GM12891 (cell line): ENCODE measurements at regions not wholly inside any gene's neighbourhood (a gene's known extent, or its start where the extent isn't known, plus 50 kb on each side); places are given as distances from the start of the nearest gene placed in this dataset.

Source experiments
- DNase-seq: peaks from one replicate; pipeline ENCODE4 v3.0.0; 2011; ENCODE audit warnings: low spot score; ENCODE audit not compliant: insufficient read length
- FAIRE-seq: peaks from 2 replicates; lab custom pipeline; 2011; peaks lifted over from hg19 to GRCh38; lab: Jason Lieb, UNC
- PAX5 ChIP-seq: IDR thresholded peaks from 2 replicates; pipeline ENCODE4 v1.6.1; 2011; ENCODE audit warnings: low read length, moderate library complexity, mild to moderate bottlenecking; ENCODE audit not compliant: insufficient read depth, severe bottlenecking
- POLR2A ChIP-seq: IDR thresholded peaks from 2 replicates; pipeline ENCODE4 v1.6.1; 2011; ENCODE audit warnings: low read depth, low read length, control low read depth
- POLR2AphosphoS5 ChIP-seq: IDR thresholded peaks from 2 replicates; pipeline ENCODE4 v1.6.1; 2011; ENCODE audit warnings: low read depth, low read length, control low read depth
- POU2F2 ChIP-seq: IDR thresholded peaks from 2 replicates; pipeline ENCODE4 v1.6.1; 2011; ENCODE audit warnings: low read depth, mild to moderate bottlenecking, control low read depth, low read length, moderate library complexity
- SPI1 ChIP-seq: IDR thresholded peaks from 2 replicates; pipeline ENCODE4 v1.6.1; 2011; ENCODE audit warnings: low read depth, low read length, control low read depth
- TAF1 ChIP-seq: IDR thresholded peaks from 2 replicates; pipeline ENCODE4 v1.6.1; 2011; ENCODE audit warnings: low read depth, low read length, control low read depth

DNA sequence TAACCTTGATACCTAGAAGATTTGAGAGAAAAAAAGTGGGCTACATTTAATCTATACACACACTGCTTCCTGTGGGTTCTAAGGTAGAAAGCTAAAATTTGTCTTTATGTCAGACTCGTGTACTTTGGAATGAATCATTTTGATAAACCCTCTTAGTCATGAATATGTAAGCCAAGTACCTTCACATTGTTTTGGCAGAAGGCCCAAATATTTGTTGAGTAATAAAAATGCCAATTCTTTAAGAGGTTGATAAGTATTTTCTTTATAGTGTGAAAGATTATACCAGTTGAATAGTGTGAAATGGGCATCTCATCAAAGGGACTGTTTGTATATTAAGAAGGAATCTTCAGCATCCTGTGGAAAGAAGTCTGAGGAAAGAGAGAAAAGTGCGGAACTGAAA is 1464.7 kb upstream of the ZEB2 start:
- DNase-seq (no peak), FAIRE-seq (no peak)
- TF ChIP-seq POLR2AphosphoS5 (no peak), POU2F2 (no peak), POLR2A (no peak), SPI1 (no peak), PAX5 (no peak), TAF1 (no peak)

- no peak for TF ChIP-seq POLR2AphosphoS5
- no peak for FAIRE-seq
Measured at GRCh38 chr2:145980318-145980717, 1460.4 kb upstream of the ZEB2 start.

DNA sequence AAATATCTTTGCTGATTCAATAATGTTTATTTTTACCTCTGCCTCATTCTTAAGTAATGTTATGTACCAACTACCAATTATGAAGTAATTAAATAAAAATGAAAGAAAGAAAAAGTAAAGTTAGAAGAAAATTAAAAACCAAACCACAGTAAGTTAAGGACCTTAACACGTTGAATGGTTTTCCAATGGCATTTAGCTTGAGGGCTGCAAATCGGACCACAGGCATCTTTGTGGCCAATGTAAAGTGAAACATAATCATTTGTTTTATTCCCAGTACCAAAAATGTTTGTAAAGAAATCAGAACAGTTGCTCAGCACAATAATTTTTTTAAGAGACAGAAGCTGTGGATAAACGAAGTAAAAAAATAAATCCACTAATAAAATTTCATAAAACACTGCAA is 1455.5 kb upstream of the ZEB2 start:
- no peak for TF ChIP-seq POLR2AphosphoS5
- no peak for TF ChIP-seq SPI1
- TF ChIP-seq POU2F2: no peak
- no peak for TF ChIP-seq POLR2A
- TF ChIP-seq TAF1: no peak
- no peak for TF ChIP-seq PAX5
- DNase-seq: no peak
- FAIRE-seq: no peak

More at GRCh38 chr2:145980318-145980717, 1460.4 kb upstream of the ZEB2 start:
- DNase-seq: no peak

GRCh38 chr2:145961846-145962245 is 1441.9 kb upstream of the ZEB2 start:
- TF ChIP-seq POLR2AphosphoS5 (no peak), PAX5 (no peak), POLR2A (no peak), POU2F2 (no peak), SPI1 (no peak), TAF1 (no peak)
- DNase-seq (no peak), FAIRE-seq (no peak)

DNA sequence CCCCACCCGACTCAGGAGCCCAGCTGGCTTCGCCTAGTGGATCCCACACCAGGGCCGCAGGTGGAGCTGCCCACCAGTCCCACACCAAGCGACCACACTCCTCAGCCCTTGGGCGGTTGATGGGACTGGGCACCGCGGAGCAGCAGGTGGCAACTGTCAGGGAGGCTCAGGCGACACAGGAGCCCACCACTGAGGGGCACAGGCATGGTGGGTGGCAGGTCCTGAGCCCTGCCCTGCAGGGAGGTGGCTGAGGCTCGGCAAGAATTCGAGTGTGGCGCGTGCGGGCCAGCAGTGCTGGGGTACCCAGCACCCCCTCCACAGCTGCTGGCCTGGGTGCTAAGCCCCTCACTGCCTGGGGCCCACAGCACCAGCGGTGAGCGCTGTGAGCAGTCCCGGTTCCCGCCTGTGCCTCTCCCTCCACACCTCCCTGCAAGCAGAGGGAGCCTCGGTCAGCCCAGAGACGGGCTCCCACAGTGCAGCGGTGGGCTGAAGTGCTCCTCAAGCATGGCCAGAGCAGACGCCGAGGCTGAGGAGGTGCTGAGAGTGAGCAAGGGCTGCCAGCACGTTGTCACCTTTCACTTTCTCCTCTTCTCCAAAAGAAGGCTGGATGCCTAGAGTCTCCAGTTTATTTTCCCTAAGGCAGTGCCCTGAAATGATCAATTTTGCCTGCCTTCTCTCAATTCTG is 1440.7 kb upstream of the ZEB2 start:
- DNase-seq: no peak
- TF ChIP-seq SPI1: no peak
- TF ChIP-seq PAX5: no peak
- TF ChIP-seq TAF1: no peak
- TF ChIP-seq POLR2AphosphoS5: no peak
- TF ChIP-seq POLR2A: no peak
- TF ChIP-seq POU2F2: no peak
- no peak for FAIRE-seq

DNA sequence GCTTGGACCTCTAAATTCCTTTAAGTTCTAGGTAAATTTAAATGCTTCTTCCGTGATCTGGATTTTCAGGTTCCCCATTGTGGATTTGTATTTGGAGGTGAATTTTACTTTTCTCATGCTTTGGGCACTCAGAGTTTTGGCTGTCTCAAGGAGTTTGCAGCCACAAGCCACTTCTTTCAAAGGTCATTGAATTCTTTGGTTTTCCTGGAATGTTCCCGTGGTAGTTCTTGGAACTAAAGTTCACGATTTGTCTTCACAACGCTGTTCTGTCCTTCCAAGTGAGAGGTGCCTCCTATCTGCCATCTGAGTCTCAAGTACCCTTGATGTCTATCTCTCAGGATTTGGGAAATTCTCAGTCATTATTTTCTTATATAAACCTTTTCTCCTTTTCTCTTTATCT is 1438.7 kb upstream of the ZEB2 start:
- DNase-seq: no peak

GRCh38 chr2:145957929-145958328 is 1438.0 kb upstream of the ZEB2 start:
- no peak for DNase-seq
- TF ChIP-seq TAF1 (no peak), PAX5 (no peak), POU2F2 (no peak), SPI1 (no peak), POLR2A (no peak), POLR2AphosphoS5 (no peak)
- no peak for FAIRE-seq

More for the DNA sequence above, 1438.7 kb upstream of the ZEB2 start:
- FAIRE-seq: no peak
- no peak for TF ChIP-seq TAF1
- no peak for TF ChIP-seq PAX5
- no peak for TF ChIP-seq POLR2AphosphoS5
- TF ChIP-seq SPI1: no peak
- no peak for TF ChIP-seq POU2F2
- TF ChIP-seq POLR2A: no peak

DNA sequence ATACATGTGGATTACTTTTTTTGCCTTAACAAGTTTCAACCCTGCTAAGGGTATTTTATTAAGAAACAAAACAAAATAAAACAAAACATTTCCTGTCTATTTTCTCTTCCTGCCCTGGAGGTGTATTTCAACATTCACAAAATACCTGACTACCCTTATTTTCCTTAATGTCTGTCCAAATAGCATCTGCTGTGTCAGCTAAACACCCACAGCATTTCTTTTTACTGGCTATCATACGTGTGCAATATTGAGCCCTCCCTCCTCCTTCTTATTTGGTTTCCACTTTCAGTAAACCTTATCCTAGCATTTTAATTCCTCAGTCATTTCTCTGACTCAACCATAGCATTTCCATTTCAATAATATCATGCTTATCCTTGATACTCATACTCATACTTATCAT is 1420.0 kb upstream of the ZEB2 start:
- DNase-seq: no peak
- FAIRE-seq: no peak
- TF ChIP-seq SPI1 (no peak), POLR2AphosphoS5 (no peak), TAF1 (no peak), POLR2A (no peak), POU2F2 (no peak), PAX5 (no peak)

- FAIRE-seq (no peak), DNase-seq (no peak)
- TF ChIP-seq POU2F2 (no peak), PAX5 (no peak), POLR2A (no peak), SPI1 (no peak), TAF1 (no peak), POLR2AphosphoS5 (no peak)
Measured at GRCh38 chr2:145935016-145935415, 1415.1 kb upstream of the ZEB2 start.

- DNase-seq (no peak), FAIRE-seq (no peak)
- TF ChIP-seq SPI1 (no peak), TAF1 (no peak)
Measured at GRCh38 chr2:145931781-145932395, 1412.0 kb upstream of the ZEB2 start.
